ENCODE measurements at regions not wholly inside any gene's neighbourhood (a gene's known extent, or its start where the extent isn't known, plus 50 kb on each side); places are given as distances from the start of the nearest gene placed in this dataset.
"Not testable (repeated sequence)": the region's sequence is repeated elsewhere in the genome, so short reads cannot be mapped to it uniquely, and the experiment has no call there.

DNA sequence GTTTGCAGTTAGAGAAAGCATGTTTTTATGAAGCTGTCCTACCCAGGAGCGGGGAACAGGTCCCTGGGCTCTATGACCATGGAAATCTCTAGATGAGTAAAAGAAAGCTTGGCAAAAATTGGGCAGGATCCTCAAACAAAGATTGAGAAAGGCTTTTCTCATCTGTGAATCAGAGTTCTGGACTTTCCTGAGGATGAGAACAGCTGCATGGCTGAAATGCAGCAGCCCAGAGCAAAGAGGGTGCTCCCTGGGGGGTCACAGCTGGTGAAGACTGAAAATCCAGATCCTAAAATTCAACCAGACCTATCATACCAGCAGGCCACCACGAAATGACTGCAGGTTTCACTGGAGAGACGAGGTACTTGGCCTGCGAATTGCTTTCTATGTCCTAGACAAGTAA lies 65.7 kb upstream of the APP start:
- no peaks in the 10 kb centered on the region for H3K4me1 ChIP-seq (ENCODE audit: control insufficient read depth, insufficient read depth, low read length)
- no peaks in the 10 kb centered on the region for H3K36me3 ChIP-seq (ENCODE audit: control insufficient read depth, insufficient read depth, low read length)
- no peaks in the 10 kb centered on the region for H3K9me3 ChIP-seq (ENCODE audit: control insufficient read depth, insufficient read depth, low read length)
- 81% methylated on average over 4 of the region's 4 CpGs for WGBS (ENCODE audit: insufficient coverage)
- no peak overlapping the region for H3K4me3 ChIP-seq (ENCODE audit: low read depth, low read length)
- H3K27me3 ChIP-seq (ENCODE audit: control insufficient read depth, insufficient read depth, low read length): no peaks in the 10 kb centered on the region
- no peak overlapping the region for H3K27ac ChIP-seq (ENCODE audit: low read depth, low read length)
- no peak for DNase-seq (ENCODE audit: low read depth in 4 of 6, low spot score in 6 of 6)

DNA sequence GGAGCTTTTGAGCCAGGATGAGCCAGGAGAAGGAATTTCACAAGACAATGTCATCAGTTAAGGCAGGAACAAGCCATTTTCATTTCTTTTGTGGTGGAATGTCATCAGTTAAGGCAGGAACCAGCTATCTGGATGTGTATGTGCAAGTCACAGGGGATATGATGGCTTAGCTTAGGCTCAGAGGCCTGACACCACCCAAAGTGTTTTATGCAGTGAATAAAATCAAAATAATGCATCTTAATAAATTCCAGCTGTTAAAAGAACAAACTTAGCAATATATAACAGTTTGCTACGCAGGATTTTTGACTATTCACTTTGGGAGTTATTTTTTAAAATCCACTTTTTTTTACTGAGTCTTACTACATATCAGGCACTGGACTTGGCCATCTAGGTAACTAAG lies 62.7 kb upstream of the APP start:
- not testable (repeated sequence) for H3K27me3 ChIP-seq (ENCODE audit: control insufficient read depth, insufficient read depth, low read length); H3K9me3 ChIP-seq (ENCODE audit: control insufficient read depth, insufficient read depth, low read length); DNase-seq (ENCODE audit: low read depth in 4 of 6, low spot score in 6 of 6); H3K4me1 ChIP-seq (ENCODE audit: control insufficient read depth, insufficient read depth, low read length); H3K36me3 ChIP-seq (ENCODE audit: control insufficient read depth, insufficient read depth, low read length); H3K4me3 ChIP-seq (ENCODE audit: low read depth, low read length); H3K27ac ChIP-seq (ENCODE audit: low read depth, low read length)
- WGBS (ENCODE audit: insufficient coverage): no CpG with 5 or more reads among the region's 1 CpG

DNA sequence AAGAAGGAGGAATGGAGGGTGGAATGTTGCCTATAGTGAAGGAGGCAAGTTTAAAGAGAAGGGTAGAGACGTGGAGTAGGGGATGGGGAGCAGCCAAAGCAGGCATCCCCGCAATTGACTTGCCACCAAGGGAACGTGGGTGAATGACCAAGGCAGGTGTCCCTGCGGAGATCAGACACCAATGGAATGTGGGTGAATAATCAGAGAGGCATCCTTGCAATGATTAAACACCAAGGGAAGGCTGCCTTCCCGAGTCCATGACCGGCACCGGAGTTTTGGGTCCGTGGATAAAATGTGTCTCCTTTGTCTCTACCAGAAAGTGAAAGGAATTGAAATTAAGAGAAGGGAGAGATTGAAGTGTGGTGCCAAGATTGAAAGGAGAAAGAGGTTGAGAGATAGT lies 61.9 kb upstream of the APP start:
- not testable (repeated sequence) for H3K9me3 ChIP-seq (ENCODE audit: control insufficient read depth, insufficient read depth, low read length); H3K4me3 ChIP-seq (ENCODE audit: low read depth, low read length); H3K27me3 ChIP-seq (ENCODE audit: control insufficient read depth, insufficient read depth, low read length); H3K27ac ChIP-seq (ENCODE audit: low read depth, low read length); H3K36me3 ChIP-seq (ENCODE audit: control insufficient read depth, insufficient read depth, low read length); DNase-seq (ENCODE audit: low read depth in 4 of 6, low spot score in 6 of 6); H3K4me1 ChIP-seq (ENCODE audit: control insufficient read depth, insufficient read depth, low read length)
- 100% methylated on average over 2 of the region's 8 CpGs for WGBS (ENCODE audit: insufficient coverage)

DNA sequence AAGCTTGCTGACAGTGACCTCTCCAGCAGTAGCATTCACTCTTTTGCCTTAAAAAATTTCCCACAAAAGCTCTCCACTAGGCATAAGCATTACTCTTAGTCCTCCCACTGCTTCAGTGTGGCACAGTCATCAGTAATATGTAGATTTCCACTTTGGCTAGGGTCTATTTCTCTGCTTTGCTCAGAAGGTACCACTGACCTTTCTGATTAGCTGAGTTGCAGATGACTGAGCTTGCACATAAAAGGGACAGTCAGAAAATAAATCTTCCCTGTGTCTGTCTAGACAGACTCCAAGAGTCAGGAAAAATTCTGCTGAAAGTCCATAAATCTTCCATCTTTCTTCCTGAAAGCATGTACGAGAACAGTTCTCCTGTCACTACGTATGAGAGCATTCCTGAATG lies 56.6 kb upstream of the APP start:
- H3K27ac ChIP-seq (ENCODE audit: low read depth, low read length): no peak overlapping the region
- H3K27me3 ChIP-seq (ENCODE audit: control insufficient read depth, insufficient read depth, low read length): no peaks in the 10 kb centered on the region
- no CpG with 5 or more reads among the region's 2 CpGs for whole genome bisulfite sequencing (ENCODE audit: insufficient coverage)
- peak in 1 of 6 donors; percentile 38 for DNase-seq (ENCODE audit: low read depth in 4 of 6, low spot score in 6 of 6)
- no peaks in the 10 kb centered on the region for H3K9me3 ChIP-seq (ENCODE audit: control insufficient read depth, insufficient read depth, low read length)
- no peaks in the 10 kb centered on the region for H3K4me1 ChIP-seq (ENCODE audit: control insufficient read depth, insufficient read depth, low read length)
- H3K36me3 ChIP-seq (ENCODE audit: control insufficient read depth, insufficient read depth, low read length): no peaks in the 10 kb centered on the region
- no peak overlapping the region for H3K4me3 ChIP-seq (ENCODE audit: low read depth, low read length)

DNA sequence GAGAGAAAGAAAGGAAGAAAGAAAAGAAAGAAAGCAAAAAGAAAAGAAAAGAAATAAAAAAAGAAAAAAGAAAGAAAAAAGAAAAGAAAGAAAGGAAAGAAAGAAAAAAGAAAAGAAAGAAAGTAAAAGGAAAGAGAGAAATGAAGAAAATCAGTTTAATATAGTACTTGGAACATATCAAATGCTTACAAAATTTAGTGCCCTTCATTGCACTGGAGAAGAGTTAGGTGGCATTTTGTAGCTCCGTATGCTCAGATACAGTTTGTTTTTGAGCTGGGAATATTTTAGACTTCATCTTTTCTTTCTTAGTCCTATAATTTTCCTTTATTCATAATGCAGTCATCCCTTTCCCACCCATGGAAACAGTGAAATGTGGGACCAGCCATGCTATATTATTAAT lies 56.2 kb upstream of the APP start:
- no peak overlapping the region for H3K27ac ChIP-seq (ENCODE audit: low read depth, low read length)
- no peaks in the 10 kb centered on the region for H3K4me1 ChIP-seq (ENCODE audit: control insufficient read depth, insufficient read depth, low read length)
- DNase-seq (ENCODE audit: low read depth in 4 of 6, low spot score in 6 of 6): no peak
- no peaks in the 10 kb centered on the region for H3K27me3 ChIP-seq (ENCODE audit: control insufficient read depth, insufficient read depth, low read length)
- no peaks in the 10 kb centered on the region for H3K9me3 ChIP-seq (ENCODE audit: control insufficient read depth, insufficient read depth, low read length)
- WGBS (ENCODE audit: insufficient coverage): no CpG with 5 or more reads among the region's 1 CpG
- no peak overlapping the region for H3K4me3 ChIP-seq (ENCODE audit: low read depth, low read length)
- H3K36me3 ChIP-seq (ENCODE audit: control insufficient read depth, insufficient read depth, low read length): no peaks in the 10 kb centered on the region

DNA sequence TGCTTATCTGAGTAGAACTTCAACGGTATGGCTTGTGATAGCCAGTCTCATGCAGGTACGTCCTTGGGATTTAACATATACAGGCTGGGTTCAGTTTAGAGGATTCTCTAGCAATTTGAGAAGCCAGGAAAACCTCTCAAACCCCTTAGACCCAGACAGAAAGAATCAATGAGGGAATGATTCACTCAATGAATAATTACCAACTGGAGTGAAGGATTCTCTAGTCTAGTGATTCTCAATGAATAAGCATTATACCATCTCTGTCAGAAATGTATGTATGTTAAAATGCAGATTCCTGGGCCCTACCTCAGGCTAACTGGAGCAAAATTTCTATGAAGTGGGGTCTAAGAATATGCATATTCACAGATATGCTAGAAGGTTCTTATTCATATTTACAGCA lies 54.5 kb upstream of the APP start:
- H3K4me1 ChIP-seq (ENCODE audit: control insufficient read depth, insufficient read depth, low read length): no peaks in the 10 kb centered on the region
- WGBS (ENCODE audit: insufficient coverage): 100% methylated on average over 2 of the region's 2 CpGs
- no peaks in the 10 kb centered on the region for H3K36me3 ChIP-seq (ENCODE audit: control insufficient read depth, insufficient read depth, low read length)

DNA sequence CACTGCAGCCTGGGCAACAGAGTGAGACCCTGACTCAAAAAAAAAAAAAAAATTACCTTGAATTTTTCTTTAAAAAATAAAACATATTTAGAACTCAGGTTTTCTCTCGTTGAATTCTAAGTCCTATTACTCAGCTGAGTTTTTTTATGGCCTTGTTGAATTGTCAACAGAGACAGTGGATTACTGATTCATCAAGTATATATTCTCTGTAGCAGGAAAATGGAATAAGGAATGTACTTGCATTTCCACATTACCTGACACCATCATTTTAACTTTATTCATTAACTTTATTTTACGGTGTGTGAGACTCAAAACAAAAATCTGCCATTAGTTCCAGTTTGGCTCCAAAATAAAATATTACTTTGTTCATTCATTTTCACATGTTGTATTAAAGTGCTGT lies 53.8 kb upstream of the APP start:
- no peaks in the 10 kb centered on the region for H3K36me3 ChIP-seq (ENCODE audit: control insufficient read depth, insufficient read depth, low read length)
- no peaks in the 10 kb centered on the region for H3K9me3 ChIP-seq (ENCODE audit: control insufficient read depth, insufficient read depth, low read length)
- WGBS (ENCODE audit: insufficient coverage): no CpG with 5 or more reads among the region's 2 CpGs
- no peaks in the 10 kb centered on the region for H3K27me3 ChIP-seq (ENCODE audit: control insufficient read depth, insufficient read depth, low read length)
- H3K4me1 ChIP-seq (ENCODE audit: control insufficient read depth, insufficient read depth, low read length): no peaks in the 10 kb centered on the region
- no peak for DNase-seq (ENCODE audit: low read depth in 4 of 6, low spot score in 6 of 6)
- no peak overlapping the region for H3K4me3 ChIP-seq (ENCODE audit: low read depth, low read length)
- no peak overlapping the region for H3K27ac ChIP-seq (ENCODE audit: low read depth, low read length)

More for the DNA sequence above, 54.5 kb upstream of the APP start:
- no peak overlapping the region for H3K27ac ChIP-seq (ENCODE audit: low read depth, low read length)
- H3K4me3 ChIP-seq (ENCODE audit: low read depth, low read length): no peak overlapping the region
- H3K27me3 ChIP-seq (ENCODE audit: control insufficient read depth, insufficient read depth, low read length): no peaks in the 10 kb centered on the region
- DNase-seq (ENCODE audit: low read depth in 4 of 6, low spot score in 6 of 6): no peak
- no peaks in the 10 kb centered on the region for H3K9me3 ChIP-seq (ENCODE audit: control insufficient read depth, insufficient read depth, low read length)
